ENCODE measurements at regions not wholly inside any gene's neighbourhood (a gene's known extent, or its start where the extent isn't known, plus 50 kb on each side); places are given as distances from the start of the nearest gene placed in this dataset.

DNA sequence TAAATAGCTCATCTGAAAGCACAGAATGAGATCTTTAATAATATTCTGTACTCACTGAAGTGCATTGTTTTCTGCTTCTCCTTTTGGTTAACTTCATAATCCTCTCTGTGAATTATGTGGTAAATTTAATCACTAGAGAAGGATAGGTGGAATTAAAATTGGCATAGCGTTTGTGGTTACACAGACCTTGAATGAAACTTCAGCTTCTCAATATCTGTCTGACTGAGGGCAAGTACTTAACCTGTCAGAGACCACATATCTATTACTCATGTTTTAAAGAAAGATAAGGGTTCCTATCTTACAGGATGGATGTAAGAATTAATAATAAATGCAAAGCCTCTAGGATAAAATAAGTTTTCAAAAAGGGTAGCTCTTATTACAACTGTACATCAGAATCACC, 861.8 kb downstream of the TRIB2 start:
- TF ChIP-seq, protein P1, sequence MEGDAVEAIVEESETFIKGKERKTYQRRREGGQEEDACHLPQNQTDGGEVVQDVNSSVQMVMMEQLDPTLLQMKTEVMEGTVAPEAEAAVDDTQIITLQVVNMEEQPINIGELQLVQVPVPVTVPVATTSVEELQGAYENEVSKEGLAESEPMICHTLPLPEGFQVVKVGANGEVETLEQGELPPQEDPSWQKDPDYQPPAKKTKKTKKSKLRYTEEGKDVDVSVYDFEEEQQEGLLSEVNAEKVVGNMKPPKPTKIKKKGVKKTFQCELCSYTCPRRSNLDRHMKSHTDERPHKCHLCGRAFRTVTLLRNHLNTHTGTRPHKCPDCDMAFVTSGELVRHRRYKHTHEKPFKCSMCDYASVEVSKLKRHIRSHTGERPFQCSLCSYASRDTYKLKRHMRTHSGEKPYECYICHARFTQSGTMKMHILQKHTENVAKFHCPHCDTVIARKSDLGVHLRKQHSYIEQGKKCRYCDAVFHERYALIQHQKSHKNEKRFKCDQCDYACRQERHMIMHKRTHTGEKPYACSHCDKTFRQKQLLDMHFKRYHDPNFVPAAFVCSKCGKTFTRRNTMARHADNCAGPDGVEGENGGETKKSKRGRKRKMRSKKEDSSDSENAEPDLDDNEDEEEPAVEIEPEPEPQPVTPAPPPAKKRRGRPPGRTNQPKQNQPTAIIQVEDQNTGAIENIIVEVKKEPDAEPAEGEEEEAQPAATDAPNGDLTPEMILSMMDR (IDR thresholded peaks at IDR 0.05), result no peak
- no peak for TF ChIP-seq POLR2A (IDR thresholded peaks at IDR 0.05; ENCODE audit: low read depth)
- no peak for TF ChIP-seq POLR2AphosphoS5 (IDR thresholded peaks at IDR 0.05)
